ENCODE measurements at regions not wholly inside any gene's neighbourhood (a gene's known extent, or its start where the extent isn't known, plus 50 kb on each side); places are given as distances from the start of the nearest gene placed in this dataset.

- TF ChIP-seq CTCF (IDR thresholded peaks at IDR 0.05): no peak
- no peak for TF ChIP-seq USF2 (CRISPR knock-in tag; IDR thresholded peaks at IDR 0.05)
- TF ChIP-seq RELA (CRISPR knock-in tag; IDR thresholded peaks at IDR 0.05; ENCODE audit: borderline replicate concordance): no peak
- no peak for TF ChIP-seq TCF7 (CRISPR knock-in tag; IDR thresholded peaks at IDR 0.05; ENCODE audit: low read depth)
- TF ChIP-seq, protein P1, sequence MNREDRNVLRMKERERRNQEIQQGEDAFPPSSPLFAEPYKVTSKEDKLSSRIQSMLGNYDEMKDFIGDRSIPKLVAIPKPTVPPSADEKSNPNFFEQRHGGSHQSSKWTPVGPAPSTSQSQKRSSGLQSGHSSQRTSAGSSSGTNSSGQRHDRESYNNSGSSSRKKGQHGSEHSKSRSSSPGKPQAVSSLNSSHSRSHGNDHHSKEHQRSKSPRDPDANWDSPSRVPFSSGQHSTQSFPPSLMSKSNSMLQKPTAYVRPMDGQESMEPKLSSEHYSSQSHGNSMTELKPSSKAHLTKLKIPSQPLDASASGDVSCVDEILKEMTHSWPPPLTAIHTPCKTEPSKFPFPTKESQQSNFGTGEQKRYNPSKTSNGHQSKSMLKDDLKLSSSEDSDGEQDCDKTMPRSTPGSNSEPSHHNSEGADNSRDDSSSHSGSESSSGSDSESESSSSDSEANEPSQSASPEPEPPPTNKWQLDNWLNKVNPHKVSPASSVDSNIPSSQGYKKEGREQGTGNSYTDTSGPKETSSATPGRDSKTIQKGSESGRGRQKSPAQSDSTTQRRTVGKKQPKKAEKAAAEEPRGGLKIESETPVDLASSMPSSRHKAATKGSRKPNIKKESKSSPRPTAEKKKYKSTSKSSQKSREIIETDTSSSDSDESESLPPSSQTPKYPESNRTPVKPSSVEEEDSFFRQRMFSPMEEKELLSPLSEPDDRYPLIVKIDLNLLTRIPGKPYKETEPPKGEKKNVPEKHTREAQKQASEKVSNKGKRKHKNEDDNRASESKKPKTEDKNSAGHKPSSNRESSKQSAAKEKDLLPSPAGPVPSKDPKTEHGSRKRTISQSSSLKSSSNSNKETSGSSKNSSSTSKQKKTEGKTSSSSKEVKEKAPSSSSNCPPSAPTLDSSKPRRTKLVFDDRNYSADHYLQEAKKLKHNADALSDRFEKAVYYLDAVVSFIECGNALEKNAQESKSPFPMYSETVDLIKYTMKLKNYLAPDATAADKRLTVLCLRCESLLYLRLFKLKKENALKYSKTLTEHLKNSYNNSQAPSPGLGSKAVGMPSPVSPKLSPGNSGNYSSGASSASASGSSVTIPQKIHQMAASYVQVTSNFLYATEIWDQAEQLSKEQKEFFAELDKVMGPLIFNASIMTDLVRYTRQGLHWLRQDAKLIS (CRISPR knock-in tag; IDR thresholded peaks at IDR 0.05; ENCODE audit: borderline replicate concordance): no peak
- no peak for TF ChIP-seq ESRRA (CRISPR knock-in tag; IDR thresholded peaks at IDR 0.05; ENCODE audit: borderline replicate concordance)
- no peak for TF ChIP-seq ZNF281 (CRISPR knock-in tag; IDR thresholded peaks at IDR 0.05)
Observed at GRCh38 chr6:125511809-125512396, 210.1 kb upstream of the HDDC2 start.

All from WTC11 (cell line).